ENCODE measurements at regions not wholly inside any gene's neighbourhood (a gene's known extent, or its start where the extent isn't known, plus 50 kb on each side); places are given as distances from the start of the nearest gene placed in this dataset.

DNA sequence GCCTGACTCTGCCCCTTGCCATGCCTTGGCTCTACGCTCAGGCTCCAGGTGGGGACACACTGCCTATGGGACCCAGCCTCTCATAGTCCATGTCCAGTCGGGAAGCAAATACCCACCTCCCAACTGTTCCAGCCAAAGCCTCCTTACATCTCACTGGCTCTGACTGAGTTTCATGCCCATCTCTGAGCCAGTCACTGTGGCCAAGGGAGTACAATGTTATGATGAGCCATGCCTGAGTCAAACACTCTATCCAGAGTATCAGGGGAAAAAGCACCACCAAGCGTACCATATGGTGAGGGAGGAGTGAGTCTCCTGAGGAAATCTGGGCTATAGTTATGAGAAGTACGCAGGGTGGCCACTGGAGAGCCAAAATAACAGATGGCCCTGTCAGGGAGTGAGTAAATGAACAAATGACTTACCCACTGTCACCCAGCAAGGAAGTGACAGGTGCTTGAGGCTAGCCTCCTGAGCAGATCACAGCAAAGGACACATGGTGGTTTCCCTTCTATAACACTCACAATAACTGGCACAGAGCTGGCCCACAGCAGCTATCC is 236.6 kb upstream of the GJB5 start:
- TF ChIP-seq POLR2AphosphoS5 (IDR thresholded peaks at IDR 0.05) (no peak), POLR2A (IDR thresholded peaks at IDR 0.05) (no peak), EP300 (IDR thresholded peaks at IDR 0.05; ENCODE audit: low read depth) (no peak)
- TF ChIP-seq, protein P1, sequence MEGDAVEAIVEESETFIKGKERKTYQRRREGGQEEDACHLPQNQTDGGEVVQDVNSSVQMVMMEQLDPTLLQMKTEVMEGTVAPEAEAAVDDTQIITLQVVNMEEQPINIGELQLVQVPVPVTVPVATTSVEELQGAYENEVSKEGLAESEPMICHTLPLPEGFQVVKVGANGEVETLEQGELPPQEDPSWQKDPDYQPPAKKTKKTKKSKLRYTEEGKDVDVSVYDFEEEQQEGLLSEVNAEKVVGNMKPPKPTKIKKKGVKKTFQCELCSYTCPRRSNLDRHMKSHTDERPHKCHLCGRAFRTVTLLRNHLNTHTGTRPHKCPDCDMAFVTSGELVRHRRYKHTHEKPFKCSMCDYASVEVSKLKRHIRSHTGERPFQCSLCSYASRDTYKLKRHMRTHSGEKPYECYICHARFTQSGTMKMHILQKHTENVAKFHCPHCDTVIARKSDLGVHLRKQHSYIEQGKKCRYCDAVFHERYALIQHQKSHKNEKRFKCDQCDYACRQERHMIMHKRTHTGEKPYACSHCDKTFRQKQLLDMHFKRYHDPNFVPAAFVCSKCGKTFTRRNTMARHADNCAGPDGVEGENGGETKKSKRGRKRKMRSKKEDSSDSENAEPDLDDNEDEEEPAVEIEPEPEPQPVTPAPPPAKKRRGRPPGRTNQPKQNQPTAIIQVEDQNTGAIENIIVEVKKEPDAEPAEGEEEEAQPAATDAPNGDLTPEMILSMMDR (IDR thresholded peaks at IDR 0.05): no peak
